GM12878 (cell line): ENCODE measurements at regions not wholly inside any gene's neighbourhood (a gene's known extent, or its start where the extent isn't known, plus 50 kb on each side); places are given as distances from the start of the nearest gene placed in this dataset.

Source experiments
- ATAC-seq: fragments of 200-7000 bp; cut with Tn5 transposase; 3 replicates; pipeline ENCODE4 v1.9.1; 2020; ENCODE audit warnings: mild to moderate bottlenecking, moderate library complexity
- BruUV-seq: library from RNA; stranded (reverse); fragments of 400-500 nt; replicated peaks from 2 replicates; lab custom pipeline; 2021; lab: Mats Ljungman, UMichigan
- CTCF ChIA-PET: fragments of 300-600 bp; sonication (Branson Sonifier 250); formaldehyde crosslinking; extraction: SDS; loops from one replicate; lab custom pipeline; 2021; ENCODE audit warnings: inconsistent platforms; lab: Yijun Ruan, JAX
- POLR2A ChIA-PET: fragments of 350-600 bp; formaldehyde crosslinking; extraction: SDS; loops from one replicate; lab custom pipeline; 2021; ENCODE audit warnings: inconsistent platforms; lab: Charles Lee
- RAD21 ChIA-PET: fragments of 300-600 bp; sonication (Branson Sonifier 250); formaldehyde crosslinking; loops from one replicate; lab custom pipeline; 2023; ENCODE audit warnings: antibody characterized with exemption; ENCODE audit not compliant: unreplicated experiment; lab: Charles Lee
- SMC1A ChIA-PET: fragments of 300-600 bp; sonication (Branson Sonifier 250); formaldehyde crosslinking; loops from one replicate; lab custom pipeline; 2023; ENCODE audit not compliant: unreplicated experiment, uncharacterized antibody; lab: Charles Lee
- DNase-seq: peaks from one replicate; pipeline ENCODE4 v3.0.0-alpha.2; 2011; ENCODE audit warnings: low read depth, low spot score
- FAIRE-seq: peaks from 3 replicates; lab custom pipeline; 2011; peaks lifted over from hg19 to GRCh38; lab: Jason Lieb, UNC
- H2AFZ ChIP-seq: 2 replicates; pipeline ENCODE4 v1.6.0; 2011; ENCODE audit warnings: low read depth, low read length, control low read depth; ENCODE audit not compliant: control insufficient read depth
- H3K27ac ChIP-seq: 2 replicates; pipeline ENCODE4 v1.5.1; 2011; ENCODE audit warnings: control low read depth; ENCODE audit not compliant: control insufficient read depth, insufficient read depth
- H3K27me3 ChIP-seq, 2 experiments: replicated peaks in 1 of 2; 2 replicates each; pipeline versions ENCODE4 v1.6.0 to v1.6.1; 2011; ENCODE audit warnings: low read length in 1 of 2; ENCODE audit not compliant: control insufficient read depth in 2 of 2, insufficient read depth in 2 of 2
- H3K36me3 ChIP-seq, 2 experiments: 2 replicates each; pipeline ENCODE4 v1.5.1; 2011; ENCODE audit warnings: low read length in 1 of 2; ENCODE audit not compliant: control insufficient read depth in 2 of 2, insufficient read depth in 2 of 2
- H3K4me1 ChIP-seq: 2 replicates; pipeline ENCODE4 v1.6.1; 2011; ENCODE audit warnings: mild to moderate bottlenecking, low read length, moderate library complexity, mixed read lengths; ENCODE audit not compliant: control insufficient read depth, insufficient read depth
- H3K4me2 ChIP-seq: 2 replicates; pipeline ENCODE4 v1.6.0; 2011; ENCODE audit warnings: control low read depth; ENCODE audit not compliant: control insufficient read depth, insufficient read depth
- H3K4me3 ChIP-seq: fragments of 200-600 bp; sonication (generic); 2 replicates; pipeline ENCODE4 v1.5.1; 2016
- H3K79me2 ChIP-seq: 2 replicates; pipeline ENCODE4 v1.6.0; 2011; ENCODE audit warnings: low read length; ENCODE audit not compliant: control insufficient read depth, insufficient read depth
- H3K9ac ChIP-seq: 2 replicates; pipeline ENCODE4 v1.8.0; 2011; ENCODE audit warnings: low read length, control low read depth, mixed read lengths; ENCODE audit not compliant: control insufficient read depth, insufficient read depth
- H3K9me3 ChIP-seq: replicated peaks from 3 replicates; pipeline ENCODE4 v1.5.1; 2011; ENCODE audit warnings: mild to moderate bottlenecking, low read length; ENCODE audit not compliant: control insufficient read depth, insufficient read depth
- H4K20me1 ChIP-seq: 2 replicates; pipeline ENCODE4 v1.6.0; 2011; ENCODE audit not compliant: control insufficient read depth, insufficient read depth
- BCL11A ChIP-seq: IDR thresholded peaks from 2 replicates; pipeline ENCODE4 v1.6.1; 2011; ENCODE audit warnings: low read depth, low read length
- CHD2 ChIP-seq: IDR thresholded peaks from 2 replicates; pipeline ENCODE4 v1.6.1; 2011; ENCODE audit warnings: low read depth, low read length, improper control_type of control experiment, borderline replicate concordance
- CHD4 ChIP-seq: fragments of 200-600 bp; sonication (generic); IDR thresholded peaks from 2 replicates; pipeline ENCODE4 v1.6.1; 2016; ENCODE audit warnings: mild to moderate bottlenecking
- CUX1 ChIP-seq: IDR thresholded peaks from 2 replicates; pipeline ENCODE4 v1.6.1; 2012; ENCODE audit warnings: improper control_type of control experiment, low read depth, low read length; ENCODE audit not compliant: insufficient replicate concordance
- FOXM1 ChIP-seq: IDR thresholded peaks from 2 replicates; pipeline ENCODE4 v1.6.1; 2012; ENCODE audit warnings: low read depth, mild to moderate bottlenecking, inconsistent platforms, low read length, moderate library complexity
- HDAC2 ChIP-seq: fragments of 200-600 bp; sonication (generic); IDR thresholded peaks from 2 replicates; pipeline ENCODE4 v1.6.1; 2017
- IKZF2 ChIP-seq, 2 experiments: fragments of 450-650 bp; IDR thresholded peaks; 2 replicates each; pipeline ENCODE4 v1.6.1; 2017; ENCODE audit warnings: mild to moderate bottlenecking in 2 of 2, moderate library complexity in 2 of 2
- RAD21 ChIP-seq: IDR thresholded peaks from 2 replicates; pipeline ENCODE4 v1.6.1; 2011; ENCODE audit warnings: mild to moderate bottlenecking, low read depth, low read length, moderate library complexity; ENCODE audit not compliant: insufficient read depth
- RFX5 ChIP-seq: IDR thresholded peaks from 2 replicates; pipeline ENCODE4 v1.6.1; 2011; ENCODE audit warnings: low read depth, low read length, improper control_type of control experiment
- SMAD1 ChIP-seq: fragments of 450-650 bp; IDR thresholded peaks from 2 replicates; pipeline ENCODE4 v1.6.1; 2018; ENCODE audit warnings: mild to moderate bottlenecking, low read depth; ENCODE audit not compliant: partially characterized antibody
- SREBF1 ChIP-seq: IDR thresholded peaks from 2 replicates; pipeline ENCODE4 v1.6.1; 2012; ENCODE audit warnings: mild to moderate bottlenecking, low read length
- SUZ12 ChIP-seq: fragments of 200-600 bp; sonication (generic); IDR thresholded peaks from one replicate; pipeline ENCODE4 v1.6.1; 2018; ENCODE audit warnings: antibody characterized with exemption, mild to moderate bottlenecking; ENCODE audit not compliant: unreplicated experiment
- YBX1 ChIP-seq: fragments of 450-650 bp; IDR thresholded peaks from 2 replicates; pipeline ENCODE4 v1.6.1; 2016; ENCODE audit warnings: antibody characterized with exemption
- WGBS: methylation state at CpG from one replicate; pipeline ENCODE4 v1.1.6; 2016; ENCODE audit warnings: low lambda C conversion rate; ENCODE audit not compliant: insufficient replicate concordance, insufficient coverage; ENCODE audit errors: missing lambda C conversion rate; 5-methylcytosine and 5-hydroxymethylcytosine counted together
- in situ Hi-C: fragments of 300-500 bp; cut with MboI; formaldehyde crosslinking; loops from 9 replicates; pipeline ENCODE4 v1.14.3; 2018; ENCODE audit warnings: mixed read lengths
- intact Hi-C: fragments of 100-400 bp; cut with micrococcal nuclease; formaldehyde crosslinking; loops from one replicate; pipeline ENCODE4 v1.14.2; 2022; ENCODE audit not compliant: unreplicated experiment
- TF ChIP-seq, protein P1 (sequence below): fragments of 450-650 bp; IDR thresholded peaks from 2 replicates; pipeline ENCODE4 v1.6.1; 2018; ENCODE audit warnings: borderline replicate concordance, mild to moderate bottlenecking; ENCODE audit not compliant: partially characterized antibody
- TF ChIP-seq, protein P2 (sequence below): fragments of 450-650 bp; IDR thresholded peaks from 2 replicates; pipeline ENCODE4 v1.6.1; 2017; ENCODE audit warnings: mild to moderate bottlenecking, low read depth, inconsistent platforms; ENCODE audit not compliant: poor library complexity, severe bottlenecking

GRCh38 chr22:27197052-27197451, 539.7 kb downstream of the MIAT start (continued):
- TF ChIP-seq CUX1, result no peak
- TF ChIP-seq, all 136 proteins: peak for 0

DNA sequence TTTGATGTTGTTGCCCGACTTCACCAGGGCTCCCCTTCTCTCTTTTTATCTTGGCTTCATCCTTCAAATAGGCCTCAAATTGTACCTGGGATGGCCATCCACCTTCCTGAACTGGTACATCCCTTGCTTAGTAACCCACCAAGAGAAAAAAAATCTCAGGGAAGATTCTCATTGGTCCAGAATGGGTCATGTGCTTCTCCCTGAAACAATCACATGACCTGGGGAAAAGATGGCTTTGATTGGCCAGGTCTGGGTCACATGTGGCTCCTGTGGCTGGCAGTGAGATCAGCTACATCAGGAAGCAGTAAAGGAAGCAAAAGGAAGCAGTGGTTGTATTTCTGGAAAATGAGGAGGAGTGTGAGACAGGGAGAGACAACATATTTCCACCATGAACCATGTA, 540.2 kb downstream of the MIAT start:
- H4K20me1 ChIP-seq, result no peaks in the 10 kb centered on the region
- no peak overlapping the region for H2AFZ ChIP-seq
- no peaks in the 10 kb centered on the region; the same call in 2 of the 3 replicates for H3K9me3 ChIP-seq
- ChIA-PET CTCF (no interaction called here), POLR2A (no interaction called here), RAD21 (no interaction called here), SMC1A (interaction anchor here (1.0 kb wide), 1 partner anchor 32 kb away, joined by 3 read pairs; no protein-coding TSS in a partner anchor)
- 0% methylated on average over 1 of the region's 1 CpG for WGBS
- H3K4me2 ChIP-seq, result no peak overlapping the region
- FAIRE-seq (no peak), ATAC-seq (no peak), DNase-seq (no peak)
- no peak overlapping the region for H3K9ac ChIP-seq
- in situ Hi-C loops, result no loop called here
- BruUV-seq, result no TSS peak
- no peaks in the 10 kb centered on the region for H3K79me2 ChIP-seq
- no peaks in the 10 kb centered on the region for H3K4me1 ChIP-seq
- H3K27ac ChIP-seq, result no peak overlapping the region
- no peak overlapping the region for H3K4me3 ChIP-seq
- H3K27me3 ChIP-seq, result no peaks in the 10 kb centered on the region
- no peaks in the 10 kb centered on the region for H3K36me3 ChIP-seq
- intact Hi-C loops, result no loop called here
- no peak for TF ChIP-seq SREBF1
- TF ChIP-seq BCL11A, result no peak
- TF ChIP-seq RAD21, result no peak
- TF ChIP-seq CHD4, result no peak
- TF ChIP-seq IKZF2 (IDR thresholded peaks at IDR 0.05), result no peak
- no peak for TF ChIP-seq SUZ12
- TF ChIP-seq FOXM1, result no peak
- TF ChIP-seq RFX5, result no peak
- no peak for TF ChIP-seq SMAD1
- TF ChIP-seq, protein P1, sequence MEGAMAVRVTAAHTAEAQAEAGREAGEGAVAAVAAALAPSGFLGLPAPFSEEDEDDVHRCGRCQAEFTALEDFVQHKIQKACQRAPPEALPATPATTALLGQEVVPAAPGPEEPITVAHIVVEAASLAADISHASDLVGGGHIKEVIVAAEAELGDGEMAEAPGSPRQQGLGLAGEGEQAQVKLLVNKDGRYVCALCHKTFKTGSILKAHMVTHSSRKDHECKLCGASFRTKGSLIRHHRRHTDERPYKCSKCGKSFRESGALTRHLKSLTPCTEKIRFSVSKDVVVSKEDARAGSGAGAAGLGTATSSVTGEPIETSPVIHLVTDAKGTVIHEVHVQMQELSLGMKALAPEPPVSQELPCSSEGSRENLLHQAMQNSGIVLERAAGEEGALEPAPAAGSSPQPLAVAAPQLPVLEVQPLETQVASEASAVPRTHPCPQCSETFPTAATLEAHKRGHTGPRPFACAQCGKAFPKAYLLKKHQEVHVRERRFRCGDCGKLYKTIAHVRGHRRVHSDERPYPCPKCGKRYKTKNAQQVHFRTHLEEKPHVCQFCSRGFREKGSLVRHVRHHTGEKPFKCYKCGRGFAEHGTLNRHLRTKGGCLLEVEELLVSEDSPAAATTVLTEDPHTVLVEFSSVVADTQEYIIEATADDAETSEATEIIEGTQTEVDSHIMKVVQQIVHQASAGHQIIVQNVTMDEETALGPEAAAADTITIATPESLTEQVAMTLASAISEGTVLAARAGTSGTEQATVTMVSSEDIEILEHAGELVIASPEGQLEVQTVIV, result no peak
- TF ChIP-seq HDAC2, result no peak
- no peak for TF ChIP-seq YBX1
- no peak for TF ChIP-seq CHD2
- TF ChIP-seq, protein P2, sequence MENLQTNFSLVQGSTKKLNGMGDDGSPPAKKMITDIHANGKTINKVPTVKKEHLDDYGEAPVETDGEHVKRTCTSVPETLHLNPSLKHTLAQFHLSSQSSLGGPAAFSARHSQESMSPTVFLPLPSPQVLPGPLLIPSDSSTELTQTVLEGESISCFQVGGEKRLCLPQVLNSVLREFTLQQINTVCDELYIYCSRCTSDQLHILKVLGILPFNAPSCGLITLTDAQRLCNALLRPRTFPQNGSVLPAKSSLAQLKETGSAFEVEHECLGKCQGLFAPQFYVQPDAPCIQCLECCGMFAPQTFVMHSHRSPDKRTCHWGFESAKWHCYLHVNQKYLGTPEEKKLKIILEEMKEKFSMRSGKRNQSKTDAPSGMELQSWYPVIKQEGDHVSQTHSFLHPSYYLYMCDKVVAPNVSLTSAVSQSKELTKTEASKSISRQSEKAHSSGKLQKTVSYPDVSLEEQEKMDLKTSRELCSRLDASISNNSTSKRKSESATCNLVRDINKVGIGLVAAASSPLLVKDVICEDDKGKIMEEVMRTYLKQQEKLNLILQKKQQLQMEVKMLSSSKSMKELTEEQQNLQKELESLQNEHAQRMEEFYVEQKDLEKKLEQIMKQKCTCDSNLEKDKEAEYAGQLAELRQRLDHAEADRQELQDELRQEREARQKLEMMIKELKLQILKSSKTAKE, result no peak
